CD4-positive, alpha-beta T cell treated with Interleukin-6 for 4 hours (primary cell): ENCODE measurements at regions not wholly inside any gene's neighbourhood (a gene's known extent, or its start where the extent isn't known, plus 50 kb on each side); places are given as distances from the start of the nearest gene placed in this dataset.
"Not testable (repeated sequence)": the region's sequence is repeated elsewhere in the genome, so short reads cannot be mapped to it uniquely, and the experiment has no call there.

Experiments used
- DNase-seq: peaks from one replicate; pipeline ENCODE4 v3.0.0-alpha.2; 2020; ENCODE audit warnings: mixed read lengths

GRCh38 chr3:25166016-25166415 lies 262.0 kb upstream of the RARB start:
- no peak for DNase-seq

- DNase-seq, result no peak
Measured at GRCh38 chr3:25169151-25169550, 258.9 kb upstream of the RARB start.

GRCh38 chr3:25170021-25170420 lies 258.0 kb upstream of the RARB start:
- no peak for DNase-seq

DNA sequence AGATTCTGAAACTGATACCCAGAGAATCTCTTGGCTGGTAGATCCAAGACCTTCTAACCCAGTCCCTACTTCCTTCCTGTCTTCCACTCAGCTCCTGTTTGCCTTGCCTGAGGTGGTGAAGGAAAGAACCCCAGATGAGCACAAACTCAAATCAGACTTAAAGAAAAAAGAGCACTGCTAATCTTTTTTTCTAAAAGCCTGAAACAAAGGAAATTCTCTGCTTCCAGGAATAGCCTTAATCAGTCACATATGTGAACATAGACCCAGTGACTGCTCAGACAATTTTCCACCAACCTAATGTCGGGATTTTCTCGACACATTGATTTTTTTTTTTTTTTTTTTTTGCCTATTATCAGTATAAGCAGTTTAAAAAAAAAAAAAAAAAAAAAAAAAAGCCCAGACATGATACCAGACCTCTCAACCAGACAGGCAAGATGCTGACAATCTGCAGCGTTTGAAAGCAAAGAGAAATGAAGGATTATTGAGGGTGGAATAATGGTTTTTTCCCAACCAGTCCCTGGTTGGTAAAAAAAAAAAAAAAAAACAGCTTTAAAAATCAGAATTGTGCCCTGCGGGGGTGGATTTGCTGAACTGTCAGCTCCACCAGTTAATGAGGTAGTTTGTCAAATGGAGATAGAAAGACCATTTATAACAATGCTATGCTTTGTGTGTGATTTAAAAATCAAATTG lies 256.8 kb upstream of the RARB start:
- no peak for DNase-seq

GRCh38 chr3:25171897-25172296 lies 256.2 kb upstream of the RARB start:
- no peak for DNase-seq

DNA sequence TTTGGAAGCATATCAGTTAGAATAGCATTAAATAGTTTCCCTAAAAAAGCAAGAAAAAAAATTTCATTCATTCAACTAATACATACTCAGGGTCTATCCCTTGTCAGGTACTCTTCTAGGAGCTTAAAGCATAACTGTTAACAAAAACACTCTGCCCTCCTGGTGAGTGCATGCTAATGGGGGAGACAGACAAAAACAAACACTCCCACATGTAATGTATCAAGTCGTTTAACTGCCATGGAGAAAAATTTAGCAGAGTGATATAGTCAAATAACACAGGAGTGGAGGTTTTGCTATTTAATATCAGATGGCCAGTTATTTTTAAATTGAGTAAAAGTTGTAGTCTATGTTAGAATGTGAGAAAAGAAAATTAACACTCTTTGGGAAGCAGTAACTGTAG lies 254.5 kb upstream of the RARB start:
- DNase-seq, result no peak

GRCh38 chr3:25174251-25174650 lies 253.8 kb upstream of the RARB start:
- DNase-seq, result no peak

DNA sequence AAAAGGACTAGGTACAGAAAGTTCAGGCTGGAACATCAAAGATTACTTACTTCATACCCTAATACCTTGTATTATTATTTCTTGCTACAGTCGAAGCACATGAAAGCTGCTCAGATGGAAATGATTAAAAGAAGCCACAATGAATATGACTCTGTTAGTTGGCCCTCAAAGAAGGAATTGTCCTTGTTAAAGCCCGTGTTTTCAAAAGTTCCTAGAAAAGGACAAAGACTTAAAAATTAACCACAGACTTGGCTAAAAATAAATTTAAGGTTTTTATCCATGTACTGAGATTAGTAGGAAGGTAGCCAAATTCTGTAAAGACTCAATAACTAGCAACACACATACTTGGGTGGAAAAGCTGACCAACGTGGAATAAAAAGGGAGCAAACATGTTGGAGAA lies 251.0 kb upstream of the RARB start:
- DNase-seq, result no peak

DNA sequence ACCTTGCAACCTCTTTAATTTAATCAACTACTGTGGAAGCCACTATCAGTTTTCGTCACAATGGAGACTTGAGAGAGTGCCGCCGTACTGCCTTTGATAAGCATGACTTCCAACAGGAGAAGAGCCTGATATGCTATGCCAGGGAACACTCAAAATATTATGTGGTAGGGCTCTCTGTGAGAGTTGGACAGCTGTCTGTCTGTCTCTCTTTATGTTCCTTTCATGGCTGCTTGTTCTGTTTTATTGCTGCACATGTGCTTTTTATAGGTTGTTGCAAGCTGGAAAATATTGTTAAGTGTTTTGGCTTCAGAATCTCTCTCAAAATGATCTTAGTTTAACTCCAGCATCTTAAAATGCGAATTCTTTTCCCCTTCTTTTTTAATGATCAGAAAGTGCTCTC lies 249.4 kb upstream of the RARB start:
- DNase-seq, result no peak

DNA sequence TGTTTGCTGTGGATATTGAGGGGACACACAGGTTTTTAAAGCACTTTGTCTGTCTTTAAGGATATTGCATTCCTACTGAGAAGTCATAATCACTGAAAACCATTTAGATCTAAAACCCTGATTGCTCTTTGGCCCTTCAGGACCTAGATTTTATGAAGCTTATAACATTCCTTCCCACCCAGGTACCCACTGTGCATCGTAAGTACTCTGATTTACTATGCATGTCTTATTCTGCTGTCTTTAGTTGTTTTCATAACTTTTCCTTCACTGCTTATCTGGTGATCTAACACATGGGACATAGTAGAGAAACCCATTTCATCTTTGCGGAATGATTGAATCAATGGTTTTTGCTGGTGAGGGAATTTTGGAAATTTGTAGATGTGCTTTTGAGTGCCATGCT lies 247.0 kb upstream of the RARB start:
- DNase-seq, result no peak

GRCh38 chr3:25182794-25183193 lies 245.3 kb upstream of the RARB start:
- DNase-seq, result no peak

DNA sequence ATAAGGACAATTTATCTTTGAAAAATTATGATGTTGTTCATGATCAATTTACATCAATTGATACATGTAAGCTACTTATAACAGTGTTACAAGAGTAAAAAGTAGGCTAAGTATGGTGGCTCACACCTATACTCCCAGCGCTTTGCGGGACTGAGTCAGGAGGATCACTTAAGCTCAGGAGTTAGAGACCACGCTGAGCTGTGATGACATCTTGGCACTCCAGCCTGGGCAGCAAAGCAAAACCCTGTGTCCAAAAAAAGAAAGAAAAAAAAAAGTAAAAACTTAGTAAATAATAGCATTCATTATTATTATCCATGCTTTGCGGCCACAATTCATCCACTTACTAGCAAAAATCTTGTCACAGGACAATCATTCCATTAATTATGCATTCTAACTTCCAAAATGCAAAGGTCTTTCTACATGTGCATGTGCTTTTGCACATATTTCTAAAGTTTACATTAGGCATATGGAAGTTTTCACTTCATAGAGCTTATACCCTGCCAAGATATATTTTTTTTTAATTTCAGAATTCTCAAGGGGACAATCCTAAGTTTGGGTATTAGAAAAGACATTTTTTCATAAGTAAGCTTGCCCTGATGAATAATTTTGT lies 243.3 kb upstream of the RARB start:
- no peak for DNase-seq

DNA sequence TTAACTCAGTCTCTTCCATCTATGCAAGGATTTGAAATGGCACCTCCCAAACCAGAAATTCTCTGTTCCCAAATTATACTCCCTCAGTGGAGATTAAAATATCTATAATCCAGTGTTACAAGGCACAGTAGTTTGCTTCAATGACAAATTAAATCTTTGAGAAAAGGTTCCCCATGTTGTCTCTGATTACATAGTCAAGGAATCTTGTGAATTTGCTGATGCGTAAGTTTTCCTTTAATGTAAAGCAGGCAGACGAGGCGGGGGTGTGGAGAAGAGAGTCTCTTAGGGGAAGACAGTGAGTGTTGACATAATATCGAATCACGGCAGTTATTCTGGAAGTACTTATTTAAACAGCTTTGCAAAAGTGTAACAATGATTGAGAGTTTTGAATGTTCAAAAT lies 236.4 kb upstream of the RARB start:
- DNase-seq, result no peak

DNA sequence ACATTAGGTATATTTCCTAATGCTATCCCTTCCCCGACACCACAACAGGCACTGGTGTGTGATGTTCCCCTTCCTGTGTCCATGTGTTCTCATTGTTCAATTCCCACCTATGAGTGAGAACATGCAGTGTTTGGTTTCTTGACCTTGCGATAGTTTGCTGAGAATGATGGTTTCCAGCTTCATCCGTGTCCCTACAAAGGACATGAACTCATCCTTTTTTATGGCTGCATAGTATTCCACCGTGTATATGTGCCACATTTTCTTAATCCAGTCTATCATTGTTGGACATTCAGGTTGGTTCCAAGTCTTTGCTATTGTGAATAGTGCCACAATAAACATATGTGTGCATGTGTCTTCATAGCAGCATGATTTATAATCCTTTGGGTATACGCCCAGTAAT lies 228.5 kb upstream of the RARB start:
- not testable (repeated sequence) for DNase-seq

- no peak for DNase-seq
Measured at GRCh38 chr3:25212736-25213135, 215.3 kb upstream of the RARB start.

DNA sequence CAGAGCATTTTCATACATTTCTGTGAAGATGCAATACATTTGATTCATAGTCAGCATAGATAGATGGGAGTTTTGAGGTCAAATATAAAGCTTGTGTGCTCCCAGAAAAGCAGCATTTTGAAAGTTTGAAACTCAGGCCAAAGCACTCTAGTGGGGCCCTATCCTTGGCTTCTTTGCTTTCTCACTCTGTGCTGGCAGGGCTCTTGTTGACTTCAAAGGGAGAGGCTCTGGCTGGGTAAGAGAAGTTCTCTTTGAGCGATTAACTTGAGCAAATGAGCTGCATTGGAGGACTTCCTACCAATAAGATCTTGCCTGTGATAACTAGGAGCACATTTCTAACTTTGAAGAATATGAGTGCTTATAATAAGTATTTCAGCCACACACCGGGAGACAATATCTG lies 214.0 kb upstream of the RARB start:
- no peak for DNase-seq

DNA sequence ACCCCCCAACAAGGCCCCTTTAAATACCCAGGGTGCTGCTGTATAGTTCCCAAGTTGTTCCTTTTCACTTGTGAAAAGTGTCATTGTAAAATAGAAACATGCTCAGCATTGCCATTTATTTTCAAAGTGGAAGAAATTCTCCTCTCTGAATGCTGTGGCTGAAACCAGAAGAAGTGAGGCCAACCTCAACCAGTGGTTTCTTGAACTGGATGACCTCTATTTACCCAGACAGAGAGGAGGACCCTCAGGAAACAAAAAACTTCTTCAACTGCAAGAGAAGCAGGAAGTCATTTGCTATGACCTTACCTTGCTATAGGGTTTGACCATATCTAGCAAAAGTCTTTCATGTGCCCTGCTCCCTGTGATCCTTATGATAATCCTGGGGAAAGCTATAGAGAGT lies 209.7 kb upstream of the RARB start:
- no peak for DNase-seq

- DNase-seq, result no peak
Measured at GRCh38 chr3:25226747-25227146, 201.3 kb upstream of the RARB start.

DNA sequence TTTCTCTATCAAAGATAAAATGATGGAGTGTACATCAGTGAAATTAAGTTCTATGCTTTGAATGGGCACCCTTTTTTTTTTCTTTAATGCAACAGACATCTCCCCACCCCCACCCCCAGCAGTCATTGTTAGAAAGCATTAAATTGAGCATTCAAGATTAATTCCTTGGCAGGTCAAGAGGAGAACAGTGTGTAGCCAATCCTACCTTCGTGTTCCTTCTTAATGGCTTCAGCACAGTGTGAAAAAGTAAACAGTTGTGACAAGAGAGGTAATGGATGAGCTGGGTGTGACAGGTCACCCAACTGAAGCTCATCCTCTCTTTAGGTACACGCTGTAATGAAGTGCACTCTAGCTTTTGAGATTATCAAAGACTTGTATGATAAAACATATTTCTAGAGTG lies 198.5 kb upstream of the RARB start:
- DNase-seq, result no peak

DNA sequence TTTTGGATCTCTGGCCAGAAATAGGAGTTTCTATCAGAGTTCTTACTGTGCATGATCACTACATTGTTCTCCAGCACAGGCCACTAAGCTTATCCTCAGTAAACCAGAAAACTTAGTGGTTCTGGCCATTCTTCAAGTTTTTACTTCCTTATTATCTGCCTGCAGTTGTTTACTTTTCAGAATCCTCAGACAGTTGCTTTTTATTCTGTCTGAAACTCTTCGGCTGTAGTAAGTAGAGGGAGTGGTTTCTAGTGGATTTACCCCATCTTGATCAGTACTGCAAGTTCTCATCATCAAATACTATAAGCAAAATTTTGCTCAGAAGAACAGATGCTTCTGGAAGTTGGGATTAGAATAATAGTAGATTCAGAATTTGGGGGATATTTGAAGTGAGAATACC lies 193.0 kb upstream of the RARB start:
- no peak for DNase-seq

DNA sequence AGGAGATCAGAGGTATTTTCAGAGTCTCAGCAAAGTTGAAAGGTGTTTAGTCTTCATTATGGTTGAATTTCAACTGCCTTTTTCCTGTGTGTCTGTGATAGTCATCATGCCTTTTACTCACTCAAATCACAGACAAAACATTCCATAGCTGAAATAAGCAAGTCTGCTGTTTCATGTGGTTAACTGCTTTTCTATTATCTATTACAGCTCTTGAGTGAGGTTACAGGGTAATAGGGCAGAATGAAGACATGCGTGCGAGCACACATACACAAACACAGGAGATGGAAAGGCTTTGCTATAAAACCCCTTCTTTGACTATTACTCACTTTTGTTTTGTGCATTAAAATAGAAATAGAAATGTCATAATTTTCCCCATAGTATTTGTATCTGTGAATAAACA lies 192.6 kb upstream of the RARB start:
- DNase-seq, result no peak

DNA sequence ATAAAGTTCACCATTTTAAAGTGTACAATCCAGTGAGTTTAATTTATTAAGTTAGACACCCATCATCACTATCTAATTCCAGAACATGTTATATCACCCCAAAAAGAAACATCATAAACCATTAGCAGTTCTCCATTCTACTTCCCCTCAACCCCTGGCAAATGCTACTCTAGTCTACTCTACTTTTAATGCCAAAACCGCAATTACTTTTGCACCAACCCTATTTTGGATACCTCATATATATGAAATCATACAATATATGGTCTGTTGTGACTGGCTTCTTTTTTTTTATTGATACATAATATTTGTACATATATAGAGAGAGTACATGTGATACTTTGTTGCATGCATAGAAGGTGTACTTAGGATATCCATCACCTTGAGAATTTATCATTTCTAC lies 190.5 kb upstream of the RARB start:
- DNase-seq, result no peak

GRCh38 chr3:25239042-25239441 lies 189.0 kb upstream of the RARB start:
- no peak for DNase-seq

DNA sequence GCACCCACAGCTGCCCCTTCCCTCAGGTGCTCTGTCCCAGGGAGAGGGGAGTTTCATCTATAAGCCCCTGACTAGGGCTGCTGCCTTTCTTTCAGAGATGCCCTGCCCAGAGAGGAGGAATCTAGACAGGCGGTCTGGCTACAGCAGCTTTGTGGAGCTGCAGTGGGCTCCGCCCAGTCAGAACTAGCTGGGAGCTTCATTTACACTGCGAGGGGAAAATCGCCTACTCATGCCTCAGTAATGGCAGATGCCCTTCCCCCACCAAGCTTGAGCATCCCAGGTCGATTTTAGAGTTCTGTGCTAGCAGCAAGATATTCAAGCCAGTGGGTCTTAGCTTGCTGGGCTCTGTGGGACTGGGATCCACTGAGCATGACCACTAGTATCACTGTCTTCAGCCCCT lies 181.2 kb upstream of the RARB start:
- no peak for DNase-seq

DNA sequence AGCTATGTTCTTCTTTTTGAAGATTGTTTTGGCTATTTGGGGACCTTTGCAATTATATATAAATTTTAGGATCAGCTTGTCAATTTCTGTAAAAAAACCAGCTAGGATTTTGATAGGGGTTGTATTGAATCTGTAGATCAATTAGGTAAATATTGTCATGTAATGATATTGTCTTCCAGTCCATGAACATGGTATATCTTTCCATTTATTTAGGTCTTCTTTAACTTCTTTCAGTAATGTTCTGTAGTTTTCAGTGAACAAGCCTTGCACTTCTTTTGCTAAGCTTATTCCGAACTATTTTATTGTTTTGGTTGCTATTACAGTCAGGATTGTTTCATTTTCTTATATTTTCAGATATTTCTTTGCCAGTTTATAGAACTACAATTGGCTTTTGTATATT lies 175.8 kb upstream of the RARB start:
- no peak for DNase-seq
